Erythroblast (primary cell): ENCODE measurements at regions not wholly inside any gene's neighbourhood (a gene's known extent, or its start where the extent isn't known, plus 50 kb on each side); places are given as distances from the start of the nearest gene placed in this dataset.

Experiments
- GATA1 ChIP-seq: IDR thresholded peaks from 2 replicates; pipeline ENCODE4 v1.6.1; 2011; ENCODE audit warnings: low read depth, mild to moderate bottlenecking, control low read depth, low read length, moderate library complexity
- POLR2A ChIP-seq: IDR thresholded peaks from 2 replicates; pipeline ENCODE4 v1.6.1; 2011; ENCODE audit warnings: mild to moderate bottlenecking, low read length

DNA sequence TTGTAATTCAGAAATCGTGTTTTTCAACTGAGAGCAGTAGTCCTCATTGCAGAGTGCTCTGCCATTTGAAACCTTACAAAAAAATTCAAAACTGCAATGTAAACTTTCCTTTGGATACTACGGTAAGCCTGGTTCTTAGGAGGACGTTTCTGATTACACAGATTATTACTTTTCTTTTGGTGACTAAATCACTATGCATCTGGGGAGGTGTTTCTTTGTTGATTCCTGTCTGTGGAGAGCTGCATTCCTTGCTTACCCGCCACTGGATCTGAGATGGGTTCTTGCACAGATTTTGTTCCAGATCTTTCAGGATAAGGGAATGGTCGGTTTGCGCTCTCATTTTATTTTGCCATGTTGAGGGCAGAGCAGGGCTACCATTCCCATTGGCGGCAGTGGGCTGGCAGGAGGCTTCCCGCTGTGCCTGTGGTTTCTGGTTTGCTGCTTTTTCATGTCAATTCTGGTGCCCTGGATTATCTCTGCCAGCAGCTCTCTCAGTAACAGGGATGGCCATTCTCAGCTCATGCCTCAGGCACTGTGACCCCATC is 485.1 kb downstream of the GLRX3 start:
- TF ChIP-seq POLR2A, result no peak
- no peak for TF ChIP-seq GATA1
